ENCODE measurements at regions not wholly inside any gene's neighbourhood (a gene's known extent, or its start where the extent isn't known, plus 50 kb on each side); places are given as distances from the start of the nearest gene placed in this dataset.

- H3K4me1 ChIP-seq, result no peaks in the 10 kb centered on the region
- no peak overlapping the region for H3K4me3 ChIP-seq
- TF ChIP-seq CTCF (IDR thresholded peaks at IDR 0.05 in 8 of 11, conservative IDR thresholded peaks at IDR 0.05 in 3 of 11), result no peak
- TF ChIP-seq POLR2A (IDR thresholded peaks at IDR 0.05), result no peak
- TF ChIP-seq POLR2AphosphoS5 (IDR thresholded peaks at IDR 0.05), result no peak
- DNase-seq, result no peak
- no peaks in the 10 kb centered on the region for H3K9me3 ChIP-seq
- no peak overlapping the region for H3K27ac ChIP-seq
- H3K36me3 ChIP-seq, result no peaks in the 10 kb centered on the region
- H3K27me3 ChIP-seq (replicated peaks in 1 of 7), result no peaks in the 10 kb centered on the region
- 78 to 91% (median 80%) methylated on average over 4 of the region's 4 CpGs for WGBS, 5 donors
- intact Hi-C loops (cut with DNase I; ENCODE audit: low total_unique reads), result no loop called here
Observed at GRCh38 chr3:20405744-20406143, 219.7 kb upstream of the SGO1 start.

- Histone ChIP-seq H3K27ac (no peak overlapping the region), H3K4me1 (peaks cover 0 to 1% (median 0%) of the 10 kb centered on the region in 6 donors), H3K27me3 (replicated peaks in 1 of 7) (no peaks in the 10 kb centered on the region), H3K4me3 (no peak overlapping the region), H3K9me3 (no peaks in the 10 kb centered on the region), H3K36me3 (no peaks in the 10 kb centered on the region)
- intact Hi-C loops (cut with DNase I; ENCODE audit: low total_unique reads), result no loop called here
- TF ChIP-seq POLR2A (IDR thresholded peaks at IDR 0.05), result no peak
- no peak for TF ChIP-seq CTCF (IDR thresholded peaks at IDR 0.05 in 8 of 11, conservative IDR thresholded peaks at IDR 0.05 in 3 of 11)
- no peak for TF ChIP-seq POLR2AphosphoS5 (IDR thresholded peaks at IDR 0.05)
- no peak for DNase-seq
- 83 to 90% (median 87%) methylated on average over 3 of the region's 3 CpGs for WGBS, 5 donors
Observed at GRCh38 chr3:20405231-20405630, 219.2 kb upstream of the SGO1 start.

- DNase-seq, result no peak
- H3K4me1 ChIP-seq, result peaks cover 0 to 7% (median 0%) of the 10 kb centered on the region in 6 donors
- TF ChIP-seq POLR2AphosphoS5 (IDR thresholded peaks at IDR 0.05) (no peak), CTCF (IDR thresholded peaks at IDR 0.05 in 8 of 11, conservative IDR thresholded peaks at IDR 0.05 in 3 of 11) (no peak), POLR2A (IDR thresholded peaks at IDR 0.05) (no peak)
- H3K9me3 ChIP-seq, result no peaks in the 10 kb centered on the region
- intact Hi-C loops (cut with DNase I; ENCODE audit: low total_unique reads), result no loop called here
- H3K27ac ChIP-seq, result no peak overlapping the region
- no peaks in the 10 kb centered on the region for H3K27me3 ChIP-seq (replicated peaks in 1 of 7)
- no peaks in the 10 kb centered on the region for H3K36me3 ChIP-seq
- no peak overlapping the region for H3K4me3 ChIP-seq
Observed at GRCh38 chr3:20404741-20405100, 218.7 kb upstream of the SGO1 start.

GRCh38 chr3:20403986-20404740 is 218.2 kb upstream of the SGO1 start:
- Histone ChIP-seq H3K27ac (no peak overlapping the region), H3K4me3 (no peak overlapping the region), H3K27me3 (replicated peaks in 1 of 7) (no peaks in the 10 kb centered on the region), H3K9me3 (no peaks in the 10 kb centered on the region), H3K4me1 (peaks cover 0 to 8% (median 0%) of the 10 kb centered on the region in 6 donors), H3K36me3 (no peaks in the 10 kb centered on the region)
- intact Hi-C loops (cut with DNase I; ENCODE audit: low total_unique reads), result no loop called here
- TF ChIP-seq POLR2AphosphoS5 (IDR thresholded peaks at IDR 0.05) (no peak), CTCF (IDR thresholded peaks at IDR 0.05 in 8 of 11, conservative IDR thresholded peaks at IDR 0.05 in 3 of 11) (no peak), POLR2A (IDR thresholded peaks at IDR 0.05) (no peak)
- no peak for DNase-seq
- WGBS, 5 donors, result 80 to 93% (median 90%) methylated on average over 3 of the region's 3 CpGs

All from spleen (tissue), 11 donors.